ENCODE measurements at regions not wholly inside any gene's neighbourhood (a gene's known extent, or its start where the extent isn't known, plus 50 kb on each side); places are given as distances from the start of the nearest gene placed in this dataset.

DNA sequence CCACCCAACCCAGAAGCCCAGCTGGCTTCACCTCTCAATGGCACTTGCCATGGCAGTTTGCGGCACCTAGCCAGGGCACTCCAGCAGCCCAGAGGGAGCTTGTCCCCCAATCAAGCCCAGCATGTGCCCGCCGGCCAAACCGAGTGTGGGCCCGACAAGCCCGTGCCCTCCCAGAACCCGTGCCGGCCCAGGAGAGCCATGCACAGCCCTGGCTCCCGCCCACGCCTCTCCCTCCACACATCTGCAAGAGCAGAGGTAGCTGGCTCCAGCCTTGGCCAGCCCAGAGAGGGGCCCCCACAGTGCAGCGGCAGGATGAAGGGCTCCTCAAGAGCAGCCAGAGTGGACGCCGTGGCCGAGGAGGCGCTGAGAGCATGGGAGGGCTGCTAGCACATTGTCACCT, 2278.0 kb upstream of the PCDH20 start:
- FAIRE-seq (no peak), DNase-seq (ENCODE audit: low spot score) (no peak), ATAC-seq (no peak)
- TF ChIP-seq SAFB2 (CRISPR knock-in tag; IDR thresholded peaks at IDR 0.05; ENCODE audit: borderline replicate concordance, low read depth) (no peak), ZNF24 (IDR thresholded peaks at IDR 0.05) (no peak), NFE2L1 (CRISPR knock-in tag; IDR thresholded peaks at IDR 0.05; ENCODE audit: borderline replicate concordance) (no peak)
- TF ChIP-seq, protein P1, sequence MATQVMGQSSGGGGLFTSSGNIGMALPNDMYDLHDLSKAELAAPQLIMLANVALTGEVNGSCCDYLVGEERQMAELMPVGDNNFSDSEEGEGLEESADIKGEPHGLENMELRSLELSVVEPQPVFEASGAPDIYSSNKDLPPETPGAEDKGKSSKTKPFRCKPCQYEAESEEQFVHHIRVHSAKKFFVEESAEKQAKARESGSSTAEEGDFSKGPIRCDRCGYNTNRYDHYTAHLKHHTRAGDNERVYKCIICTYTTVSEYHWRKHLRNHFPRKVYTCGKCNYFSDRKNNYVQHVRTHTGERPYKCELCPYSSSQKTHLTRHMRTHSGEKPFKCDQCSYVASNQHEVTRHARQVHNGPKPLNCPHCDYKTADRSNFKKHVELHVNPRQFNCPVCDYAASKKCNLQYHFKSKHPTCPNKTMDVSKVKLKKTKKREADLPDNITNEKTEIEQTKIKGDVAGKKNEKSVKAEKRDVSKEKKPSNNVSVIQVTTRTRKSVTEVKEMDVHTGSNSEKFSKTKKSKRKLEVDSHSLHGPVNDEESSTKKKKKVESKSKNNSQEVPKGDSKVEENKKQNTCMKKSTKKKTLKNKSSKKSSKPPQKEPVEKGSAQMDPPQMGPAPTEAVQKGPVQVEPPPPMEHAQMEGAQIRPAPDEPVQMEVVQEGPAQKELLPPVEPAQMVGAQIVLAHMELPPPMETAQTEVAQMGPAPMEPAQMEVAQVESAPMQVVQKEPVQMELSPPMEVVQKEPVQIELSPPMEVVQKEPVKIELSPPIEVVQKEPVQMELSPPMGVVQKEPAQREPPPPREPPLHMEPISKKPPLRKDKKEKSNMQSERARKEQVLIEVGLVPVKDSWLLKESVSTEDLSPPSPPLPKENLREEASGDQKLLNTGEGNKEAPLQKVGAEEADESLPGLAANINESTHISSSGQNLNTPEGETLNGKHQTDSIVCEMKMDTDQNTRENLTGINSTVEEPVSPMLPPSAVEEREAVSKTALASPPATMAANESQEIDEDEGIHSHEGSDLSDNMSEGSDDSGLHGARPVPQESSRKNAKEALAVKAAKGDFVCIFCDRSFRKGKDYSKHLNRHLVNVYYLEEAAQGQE (IDR thresholded peaks at IDR 0.05; ENCODE audit: borderline replicate concordance in 1 of 2, low read depth in 1 of 2, low read length in 2 of 2) = no peak
- no TSS peak for BruUV-seq (replicated peaks)
- no peak overlapping the region for H3K4me3 ChIP-seq (replicated peaks in 1 of 3; ENCODE audit: insufficient read depth in 1 of 3, low read depth in 2 of 3, low read length in 3 of 3)
- H3K4me2 ChIP-seq (ENCODE audit: low read depth, low read length) = no peak overlapping the region
- intact Hi-C loops (cut with micrococcal nuclease; ENCODE audit: unreplicated experiment) = no loop called here
- ChIA-PET POLR2A (no interaction called here), CTCF (ENCODE audit: low intra/inter-chr PET ratio, low total read pairs) (no interaction called here)
- no peaks in the 10 kb centered on the region for H3K36me3 ChIP-seq (replicated peaks in 1 of 2; ENCODE audit: control insufficient read depth in 1 of 2, insufficient read depth in 2 of 2, low read length in 2 of 2)
- H3K9ac ChIP-seq (ENCODE audit: insufficient read depth, low read depth, low read length) = no peak overlapping the region
- H3K27me3 ChIP-seq (ENCODE audit: control insufficient read depth in 1 of 2, insufficient read depth in 2 of 2, low read length in 2 of 2) = no peaks in the 10 kb centered on the region
- H3K4me1 ChIP-seq (ENCODE audit: insufficient read depth, low read length) = no peaks in the 10 kb centered on the region
- in situ Hi-C loops (cut with HindIII; ENCODE audit: extremely low pct_ligation_motif_present, low pct_unique_long_range_greater_than_20kb) = no loop called here
- no peak overlapping the region for H2AFZ ChIP-seq (ENCODE audit: low read length)
- H3K79me2 ChIP-seq (ENCODE audit: insufficient read depth, low read length) = no peaks in the 10 kb centered on the region
- no peak overlapping the region for H3K27ac ChIP-seq (ENCODE audit: extremely low read length, insufficient read depth, low read length)
- H3K9me3 ChIP-seq (ENCODE audit: low read length) = no peaks in the 10 kb centered on the region
- H4K20me1 ChIP-seq (ENCODE audit: insufficient read depth, low read length) = no peaks in the 10 kb centered on the region
- WGBS (ENCODE audit: low lambda C conversion rate) = 84% methylated on average over 4 of the region's 15 CpGs

DNA sequence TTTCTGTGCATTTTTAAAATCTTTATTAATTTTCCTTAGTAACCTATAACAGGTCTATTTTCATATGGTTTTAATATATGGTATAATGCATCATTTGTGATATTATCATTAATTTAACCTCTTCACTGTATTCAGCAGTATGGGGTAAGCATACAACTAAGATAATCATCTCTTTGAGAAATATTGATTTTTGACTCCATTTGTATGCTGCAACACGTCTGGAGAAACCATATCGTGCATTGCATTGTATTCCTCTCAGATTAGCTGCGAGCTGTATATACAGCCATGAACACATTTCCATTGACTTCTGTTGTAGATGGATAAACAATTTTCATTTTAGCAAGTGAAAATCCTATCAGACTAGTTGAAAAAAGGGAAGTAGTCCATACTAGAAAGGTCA, 2275.8 kb upstream of the PCDH20 start:
- ATAC-seq (no peak), DNase-seq (ENCODE audit: low spot score) (no peak), FAIRE-seq (no peak)
- Histone ChIP-seq H4K20me1 (ENCODE audit: insufficient read depth, low read length) (no peaks in the 10 kb centered on the region), H3K4me2 (ENCODE audit: low read depth, low read length) (no peak overlapping the region), H3K36me3 (replicated peaks in 1 of 2; ENCODE audit: control insufficient read depth in 1 of 2, insufficient read depth in 2 of 2, low read length in 2 of 2) (no peaks in the 10 kb centered on the region), H3K27ac (ENCODE audit: extremely low read length, insufficient read depth, low read length) (no peak overlapping the region), H3K9me3 (ENCODE audit: low read length) (no peaks in the 10 kb centered on the region), H3K27me3 (ENCODE audit: control insufficient read depth in 1 of 2, insufficient read depth in 2 of 2, low read length in 2 of 2) (no peaks in the 10 kb centered on the region), H3K4me1 (ENCODE audit: insufficient read depth, low read length) (no peaks in the 10 kb centered on the region), H2AFZ (ENCODE audit: low read length) (no peak overlapping the region), H3K9ac (ENCODE audit: insufficient read depth, low read depth, low read length) (no peak overlapping the region), H3K4me3 (replicated peaks in 1 of 3; ENCODE audit: insufficient read depth in 1 of 3, low read depth in 2 of 3, low read length in 3 of 3) (no peak overlapping the region), H3K79me2 (ENCODE audit: insufficient read depth, low read length) (no peaks in the 10 kb centered on the region)
- no TSS peak for BruUV-seq (replicated peaks)
- intact Hi-C loops (cut with micrococcal nuclease; ENCODE audit: unreplicated experiment) (no loop called here), in situ Hi-C loops (cut with HindIII; ENCODE audit: extremely low pct_ligation_motif_present, low pct_unique_long_range_greater_than_20kb) (no loop called here)
- POLR2A ChIA-PET = no interaction called here
- CTCF ChIA-PET (ENCODE audit: low intra/inter-chr PET ratio, low total read pairs) = no interaction called here
- WGBS (ENCODE audit: low lambda C conversion rate) = 4% methylated on average over 3 of the region's 3 CpGs
- no peak for TF ChIP-seq ATM (IDR thresholded peaks at IDR 0.05; ENCODE audit: borderline replicate concordance)
- TF ChIP-seq KMT2A (CRISPR knock-in tag; IDR thresholded peaks at IDR 0.05) = no peak
- TF ChIP-seq MAFF (IDR thresholded peaks at IDR 0.05; ENCODE audit: low read depth, low read length) = no peak
